ENCODE measurements at regions not wholly inside any gene's neighbourhood (a gene's known extent, or its start where the extent isn't known, plus 50 kb on each side); places are given as distances from the start of the nearest gene placed in this dataset.

GRCh38 chr3:139252719-139253118 is 91.1 kb upstream of the MRPS22 start:
- Histone ChIP-seq H3K4ac (ENCODE audit: low read depth, low read length) (no peak overlapping the region), H3K14ac (ENCODE audit: insufficient read depth, low read length) (no peak overlapping the region; the same call in 1 of the 2 replicates), H3K4me2 (ENCODE audit: insufficient read depth, insufficient read length, low read length) (no peak overlapping the region), H4K5ac (ENCODE audit: insufficient read length, low read depth, low read length) (no peak overlapping the region), H3K79me2 (ENCODE audit: insufficient read depth, low read length) (no peaks in the 10 kb centered on the region), H4K91ac (ENCODE audit: insufficient read length, low read depth, low read length) (no peak overlapping the region), H2BK20ac (ENCODE audit: low read depth, low read length, poor library complexity, severe bottlenecking) (no peak overlapping the region), H4K20me1 (ENCODE audit: control insufficient read depth, insufficient read depth, insufficient read length) (no peaks in the 10 kb centered on the region), H3K18ac (ENCODE audit: insufficient read length, low read depth, low read length) (no peak overlapping the region), H3K4me1 (ENCODE audit: insufficient read depth, low read length) (no peaks in the 10 kb centered on the region), H3T11ph (ENCODE audit: low read length) (no peak overlapping the region), H3K27me3 (ENCODE audit: insufficient read depth, low read length) (no peaks in the 10 kb centered on the region), H3K9me3 (ENCODE audit: control insufficient read depth, low read depth, low read length) (no peaks in the 10 kb centered on the region), H2BK120ac (ENCODE audit: low read depth, low read length, poor library complexity, severe bottlenecking) (no peak overlapping the region), H2BK12ac (ENCODE audit: insufficient read length, low read depth, low read length) (no peak overlapping the region), H3K56ac (ENCODE audit: insufficient read length, low read depth, low read length) (no peak overlapping the region), H2BK5ac (ENCODE audit: insufficient read length, low read length) (no peak overlapping the region), H3K23me2 (ENCODE audit: insufficient read length, low read depth, low read length, poor library complexity, severe bottlenecking) (no peaks in the 10 kb centered on the region), H2AK5ac (ENCODE audit: insufficient read length, low read length) (no peak overlapping the region), H3K27ac (ENCODE audit: insufficient read length, low read depth, low read length) (no peak overlapping the region), H3K23ac (ENCODE audit: insufficient read length, low read depth, low read length) (no peak overlapping the region), H4K8ac (replicated peaks; ENCODE audit: insufficient read length, low read depth, low read length) (no peak overlapping the region), H3K9ac (ENCODE audit: extremely low read depth, insufficient read length, low read length) (no peak overlapping the region), H2BK15ac (ENCODE audit: low read depth, low read length) (no peak overlapping the region), H3K79me1 (ENCODE audit: insufficient read depth, low read depth, low read length, poor library complexity, severe bottlenecking) (no peaks in the 10 kb centered on the region), H2AFZ (ENCODE audit: low read length) (no peak overlapping the region)
- TF ChIP-seq CTCF (conservative IDR thresholded peaks at IDR 0.05) = no peak
- no peak for DNase-seq
- H3K27ac Mint-ChIP-seq = no peak overlapping the region
- H3K4me3 Mint-ChIP-seq = no peak overlapping the region
- peaks cover 34% of the 10 kb centered on the region for H3K27me3 Mint-ChIP-seq (ENCODE audit: low read depth)
- no peaks in the 10 kb centered on the region for H3K4me1 Mint-ChIP-seq
- H3K36me3 Mint-ChIP-seq (ENCODE audit: insufficient read depth in 1 of 3, low read depth in 3 of 3) = no peaks in the 10 kb centered on the region
- WGBS (ENCODE audit: extremely low coverage, insufficient read length, low lambda C conversion rate) = no CpG with 5 or more reads among the region's 7 CpGs
- peaks cover 4 to 5% of the 10 kb centered on the region in 2 experiments; a peak in 4 of 5 replicates for H3K9me3 Mint-ChIP-seq
